Stimulated activated naive CD8-positive, alpha-beta T cell treated with anti-CD3 and anti-CD28 coated beads, Interleukin-15, amount 100 ng/mL, for 72 hours (primary cell): ENCODE measurements at regions not wholly inside any gene's neighbourhood (a gene's known extent, or its start where the extent isn't known, plus 50 kb on each side); places are given as distances from the start of the nearest gene placed in this dataset.
A peak's percentile ranks its signal among the peaks of the same experiment; 100 is the strongest.

Experiments
- ATAC-seq: fragments of 150-1000 bp; cut with Tn5 transposase; 2 replicates; pipeline ENCODE4 v1.10.0; 2021; ENCODE audit warnings: mild to moderate bottlenecking, moderate library complexity
- DNase-seq, 2 donors: peaks; one replicate each; pipeline ENCODE4 v3.0.0; 2021 to 2022
- H3K27ac Mint-ChIP-seq, 2 donors: one replicate each; pipeline ENCODE4 v1.8.0; 2022; ENCODE audit warnings: mild to moderate bottlenecking in 2 of 2, mixed read lengths in 2 of 2, moderate library complexity in 2 of 2
- H3K27me3 Mint-ChIP-seq: one replicate; pipeline ENCODE4 v1.8.0; 2022; ENCODE audit warnings: mixed read lengths
- H3K4me1 Mint-ChIP-seq: one replicate; pipeline ENCODE4 v1.8.0; 2022; ENCODE audit warnings: mild to moderate bottlenecking, mixed read lengths
- H3K4me3 Mint-ChIP-seq, 2 donors: one replicate each; pipeline ENCODE4 v1.8.0; 2022; ENCODE audit warnings: mild to moderate bottlenecking in 2 of 2, mixed read lengths in 2 of 2, moderate library complexity in 1 of 2
- H3K9me3 Mint-ChIP-seq, 2 donors: one replicate each; pipeline ENCODE4 v1.8.0; 2022; ENCODE audit warnings: mixed read lengths in 2 of 2

GRCh38 chr10:61325223-61325960 is 127.8 kb downstream of the TMEM26 start:
- Mint-ChIP-seq H3K4me3 (no peak overlapping the region), H3K9me3 (peaks cover 0 to 4% of the 10 kb centered on the region in 2 donors), H3K4me1 (no peaks in the 10 kb centered on the region), H3K27ac (no peak overlapping the region), H3K27me3 (no peaks in the 10 kb centered on the region)
- ATAC-seq (no peak), DNase-seq (no peak)

DNA sequence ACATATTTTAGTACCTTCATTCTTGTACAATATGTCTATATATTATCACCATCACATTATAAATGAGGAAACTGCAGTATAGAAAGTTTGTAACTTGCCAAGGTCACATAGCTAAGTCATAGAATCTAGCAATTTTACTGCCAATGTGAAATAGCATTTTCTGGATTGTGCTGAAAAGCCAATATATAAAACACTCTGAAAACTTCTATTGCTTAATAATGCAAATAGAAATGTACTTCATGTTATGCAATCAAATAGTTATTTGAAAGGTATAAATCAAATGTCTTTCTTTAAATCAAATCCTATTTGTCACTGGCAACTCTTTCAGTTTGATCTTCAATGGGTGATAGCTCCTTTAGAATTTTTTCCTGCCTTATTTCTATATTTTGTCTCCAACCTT is 129.5 kb downstream of the TMEM26 start:
- Mint-ChIP-seq H3K27me3 (no peaks in the 10 kb centered on the region), H3K4me3 (no peak overlapping the region)
- no peak for DNase-seq

GRCh38 chr10:61321041-61321857 is 131.9 kb downstream of the TMEM26 start:
- H3K4me3 Mint-ChIP-seq = no peak overlapping the region
- DNase-seq = no peak
- H3K27ac Mint-ChIP-seq = no peak overlapping the region
- H3K9me3 Mint-ChIP-seq = no peaks in the 10 kb centered on the region
- no peak for ATAC-seq
- H3K27me3 Mint-ChIP-seq = no peaks in the 10 kb centered on the region
- H3K4me1 Mint-ChIP-seq = no peaks in the 10 kb centered on the region

More for the DNA sequence above, 129.5 kb downstream of the TMEM26 start:
- Mint-ChIP-seq H3K9me3 (no peaks in the 10 kb centered on the region), H3K27ac (no peak overlapping the region), H3K4me1 (no peaks in the 10 kb centered on the region)
- no peak for ATAC-seq

- no peaks in the 10 kb centered on the region for H3K4me1 Mint-ChIP-seq
Observed at GRCh38 chr10:61320257-61320587, 133.0 kb downstream of the TMEM26 start.

GRCh38 chr10:61319386-61320256 is 133.6 kb downstream of the TMEM26 start:
- Mint-ChIP-seq H3K4me3 (no peak overlapping the region), H3K27me3 (no peaks in the 10 kb centered on the region), H3K4me1 (no peaks in the 10 kb centered on the region), H3K27ac (no peak overlapping the region), H3K9me3 (no peaks in the 10 kb centered on the region)
- DNase-seq (no peak), ATAC-seq (no peak)

More at GRCh38 chr10:61320257-61320587, 133.0 kb downstream of the TMEM26 start:
- Mint-ChIP-seq H3K27ac (no peak overlapping the region), H3K27me3 (no peaks in the 10 kb centered on the region), H3K4me3 (no peak overlapping the region), H3K9me3 (no peaks in the 10 kb centered on the region)
- ATAC-seq (no peak), DNase-seq (no peak)

DNA sequence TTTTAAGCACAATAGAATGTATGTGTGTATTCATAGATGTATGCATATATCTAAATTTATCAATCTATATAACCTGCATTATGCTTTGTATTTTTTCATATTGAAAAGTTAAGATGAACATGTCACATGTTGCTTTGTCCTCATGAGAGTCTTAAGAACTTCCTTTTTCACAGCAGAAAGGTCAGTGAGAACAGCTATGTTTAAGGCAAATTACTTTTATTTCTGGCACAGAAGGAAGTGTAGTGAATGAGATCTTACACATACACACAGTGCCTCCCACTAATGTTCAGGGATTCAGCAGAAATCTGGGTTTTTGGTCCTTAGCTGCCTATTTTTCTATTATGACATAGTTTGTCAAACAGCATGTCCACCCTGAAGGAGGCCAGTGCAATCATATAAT is 134.8 kb downstream of the TMEM26 start:
- no peak for ATAC-seq
- H3K27me3 Mint-ChIP-seq = no peaks in the 10 kb centered on the region
- no peak for DNase-seq
- H3K4me3 Mint-ChIP-seq = no peak overlapping the region
- H3K9me3 Mint-ChIP-seq = no peaks in the 10 kb centered on the region
- H3K27ac Mint-ChIP-seq = no peak overlapping the region
- peaks cover 6% of the 10 kb centered on the region for H3K4me1 Mint-ChIP-seq

GRCh38 chr10:61317706-61318105 is 135.5 kb downstream of the TMEM26 start:
- H3K27ac Mint-ChIP-seq = no peak overlapping the region

GRCh38 chr10:61316676-61317265 is 136.4 kb downstream of the TMEM26 start:
- ATAC-seq (no peak), DNase-seq (no peak)
- H3K9me3 Mint-ChIP-seq = no peaks in the 10 kb centered on the region
- H3K27ac Mint-ChIP-seq = no peak overlapping the region
- H3K4me3 Mint-ChIP-seq = no peak overlapping the region
- no peaks in the 10 kb centered on the region for H3K27me3 Mint-ChIP-seq
- peaks cover 10% of the 10 kb centered on the region for H3K4me1 Mint-ChIP-seq

More at GRCh38 chr10:61317706-61318105, 135.5 kb downstream of the TMEM26 start:
- DNase-seq (no peak), ATAC-seq (no peak)
- H3K4me3 Mint-ChIP-seq = no peak overlapping the region
- peaks cover 10% of the 10 kb centered on the region for H3K4me1 Mint-ChIP-seq
- H3K9me3 Mint-ChIP-seq = no peaks in the 10 kb centered on the region
- no peaks in the 10 kb centered on the region for H3K27me3 Mint-ChIP-seq

- no peak for DNase-seq
- Mint-ChIP-seq H3K4me1 (peaks cover 10% of the 10 kb centered on the region), H3K27me3 (no peaks in the 10 kb centered on the region), H3K27ac (peak overlapping the region in 1 of 2 donors; percentile 41), H3K4me3 (no peak overlapping the region), H3K9me3 (no peaks in the 10 kb centered on the region)
- ATAC-seq = no peak
Observed at GRCh38 chr10:61314273-61314672, 138.9 kb downstream of the TMEM26 start.

DNA sequence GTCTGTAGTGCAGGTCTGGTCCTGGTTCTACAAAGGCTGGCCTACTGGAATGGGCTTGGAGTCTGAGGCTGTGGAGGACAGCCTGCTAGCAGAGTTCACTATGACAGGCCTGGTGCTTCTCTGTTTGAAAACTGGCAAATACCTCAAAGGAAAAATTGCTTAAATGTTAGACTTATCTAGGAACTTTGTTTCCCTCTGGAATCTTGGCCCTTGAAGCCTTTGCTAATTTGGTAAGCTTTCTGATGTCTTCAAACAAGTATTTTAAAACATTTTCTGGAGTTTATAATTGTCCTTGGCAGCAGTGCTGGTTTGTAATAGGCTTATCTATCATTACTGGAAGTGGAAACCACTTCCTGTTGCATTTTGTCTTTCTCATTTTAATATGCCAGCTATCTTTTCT is 139.7 kb downstream of the TMEM26 start:
- H3K27ac Mint-ChIP-seq = peak overlapping the region in 1 of 2 donors; percentile 28
- DNase-seq (no peak), ATAC-seq (no peak)
- no peak overlapping the region for H3K4me3 Mint-ChIP-seq
- no peaks in the 10 kb centered on the region for H3K27me3 Mint-ChIP-seq
- H3K9me3 Mint-ChIP-seq = no peaks in the 10 kb centered on the region
- peaks cover 10% of the 10 kb centered on the region for H3K4me1 Mint-ChIP-seq

GRCh38 chr10:61304746-61305145 is 148.4 kb downstream of the TMEM26 start:
- DNase-seq (no peak), ATAC-seq (no peak)
- H3K27me3 Mint-ChIP-seq = no peaks in the 10 kb centered on the region
- no peaks in the 10 kb centered on the region for H3K4me1 Mint-ChIP-seq
- no peaks in the 10 kb centered on the region for H3K9me3 Mint-ChIP-seq
- H3K27ac Mint-ChIP-seq = no peak overlapping the region
- H3K4me3 Mint-ChIP-seq = no peak overlapping the region

GRCh38 chr10:61302124-61302523 is 151.1 kb downstream of the TMEM26 start:
- H3K4me3 Mint-ChIP-seq = no peak overlapping the region
- ATAC-seq (no peak), DNase-seq (no peak)
- H3K4me1 Mint-ChIP-seq = no peaks in the 10 kb centered on the region
- peaks cover 9% of the 10 kb centered on the region for H3K27me3 Mint-ChIP-seq
- peaks cover 0 to 10% of the 10 kb centered on the region in 2 donors for H3K9me3 Mint-ChIP-seq
- no peak overlapping the region for H3K27ac Mint-ChIP-seq

DNA sequence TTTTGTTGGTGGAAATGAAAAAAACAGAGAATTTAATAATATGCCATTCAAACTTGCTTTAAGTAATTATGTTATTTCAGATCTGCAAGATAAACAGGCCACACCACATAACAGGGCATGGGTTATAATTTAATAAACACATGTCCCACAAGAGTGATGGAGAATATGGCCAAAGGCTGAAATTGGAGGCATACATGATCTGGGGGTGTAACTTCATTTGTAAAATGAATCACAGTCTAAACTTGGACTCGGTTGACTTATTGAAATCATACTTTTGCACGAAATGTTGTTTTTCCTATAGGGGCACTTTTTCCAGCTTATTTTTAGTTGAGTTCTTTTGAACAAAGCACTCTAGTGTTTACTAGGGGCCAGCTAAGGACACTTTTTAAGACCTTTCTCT is 151.6 kb downstream of the TMEM26 start:
- ATAC-seq = no peak
- Mint-ChIP-seq H3K4me3 (no peak overlapping the region), H3K4me1 (no peaks in the 10 kb centered on the region), H3K27me3 (peaks cover 9% of the 10 kb centered on the region), H3K9me3 (peaks cover 0 to 10% of the 10 kb centered on the region in 2 donors), H3K27ac (no peak overlapping the region)
- DNase-seq = no peak

GRCh38 chr10:61299841-61300240 is 153.3 kb downstream of the TMEM26 start:
- H3K27ac Mint-ChIP-seq = no peak overlapping the region
- H3K27me3 Mint-ChIP-seq = peaks cover 9% of the 10 kb centered on the region
- no peaks in the 10 kb centered on the region for H3K4me1 Mint-ChIP-seq
- DNase-seq (no peak), ATAC-seq (no peak)
- H3K4me3 Mint-ChIP-seq = no peak overlapping the region
- peaks cover 0 to 10% of the 10 kb centered on the region in 2 donors for H3K9me3 Mint-ChIP-seq

DNA sequence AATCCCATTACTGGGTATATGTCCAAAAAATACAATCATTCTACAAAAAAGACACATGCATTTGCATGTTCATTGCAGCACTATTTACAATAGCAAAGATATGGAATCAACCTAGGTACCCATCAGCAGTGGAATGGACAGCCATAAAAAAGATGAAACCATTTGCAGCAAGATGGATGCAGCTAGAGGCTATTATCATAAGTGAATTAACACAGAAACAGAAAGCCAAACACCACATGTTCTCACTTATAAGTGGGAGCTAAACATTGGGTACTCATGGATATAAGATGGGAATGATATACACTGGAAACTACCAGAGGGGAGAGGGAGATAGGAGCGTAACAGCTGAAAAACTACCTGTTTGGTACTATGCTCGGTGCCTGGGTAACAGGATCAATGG is 154.0 kb downstream of the TMEM26 start:
- Mint-ChIP-seq H3K27ac (no peak overlapping the region), H3K4me3 (no peak overlapping the region), H3K27me3 (peaks cover 9% of the 10 kb centered on the region), H3K9me3 (peaks cover 0 to 10% of the 10 kb centered on the region in 2 donors), H3K4me1 (no peaks in the 10 kb centered on the region)
- DNase-seq (no peak), ATAC-seq (no peak)
